ENCODE measurements at regions not wholly inside any gene's neighbourhood (a gene's known extent, or its start where the extent isn't known, plus 50 kb on each side); places are given as distances from the start of the nearest gene placed in this dataset.
"Not testable (repeated sequence)": the region's sequence is repeated elsewhere in the genome, so short reads cannot be mapped to it uniquely, and the experiment has no call there.

GRCh38 chr4:164262508-164262907 lies 491.4 kb upstream of the SMIM31 start:
- TF ChIP-seq CTCF (IDR thresholded peaks at IDR 0.05; ENCODE audit: low read length); EZH2 (optimal IDR thresholded peaks at IDR 0.05; ENCODE audit: low read depth, low read length): not testable (repeated sequence)
